Activated CD8-positive, alpha-beta memory T cell treated with anti-CD3 and anti-CD28 coated beads for 1 hour (primary cell): ENCODE measurements at regions not wholly inside any gene's neighbourhood (a gene's known extent, or its start where the extent isn't known, plus 50 kb on each side); places are given as distances from the start of the nearest gene placed in this dataset.

Experiments used
- DNase-seq, 2 donors: peaks; one replicate each; pipeline ENCODE4 v3.0.0-alpha.2; 2020; ENCODE audit warnings: low read depth in 1 of 2; ENCODE audit errors: extremely low read depth in 1 of 2

DNA sequence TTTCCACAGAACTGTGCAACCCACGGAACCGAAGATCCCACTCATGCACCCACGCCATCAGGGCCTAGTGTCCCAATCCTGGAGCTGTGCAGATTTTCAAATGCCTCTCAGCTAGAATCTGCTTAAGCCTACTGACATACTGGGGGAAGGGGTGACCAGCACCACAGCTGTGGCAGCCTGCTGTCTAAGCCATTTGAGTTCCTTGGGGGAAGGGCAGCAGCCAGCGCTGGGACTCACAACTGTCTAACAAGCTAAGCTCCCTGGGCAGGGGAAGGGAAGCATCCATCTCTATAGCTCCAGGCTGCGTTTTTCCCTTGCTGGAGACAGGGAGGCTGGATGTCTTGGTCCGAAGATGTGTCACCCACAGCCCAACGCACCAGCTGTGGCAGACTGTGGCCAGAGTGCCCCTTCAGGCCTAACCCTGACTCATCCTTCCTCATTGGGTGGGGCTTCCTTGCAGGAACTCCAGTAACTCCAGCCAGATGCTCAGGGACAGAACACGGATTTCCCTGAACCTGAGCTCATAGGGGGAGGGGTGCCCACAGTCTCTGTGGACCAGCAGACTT, 194.8 kb downstream of the CHRDL1 start:
- no peak for DNase-seq

DNA sequence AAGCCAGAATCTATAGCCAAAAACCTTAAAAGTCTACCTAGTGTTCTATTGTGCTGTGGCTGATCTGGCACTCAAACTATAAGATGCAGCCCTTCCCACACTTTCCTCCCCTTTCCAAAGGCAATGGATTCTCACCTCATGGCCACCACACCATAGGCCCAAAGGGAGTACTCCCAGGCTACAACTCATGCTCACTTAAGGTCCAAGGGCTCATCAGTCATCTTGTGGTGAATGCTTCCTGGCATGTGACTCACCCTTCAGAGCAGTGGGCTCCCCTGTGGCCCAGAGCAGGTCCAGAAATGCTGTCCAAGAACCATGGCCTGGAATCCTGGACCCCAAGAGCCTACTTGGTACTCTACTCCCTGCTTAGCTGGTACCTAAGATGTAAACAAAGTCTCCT, 181.0 kb downstream of the CHRDL1 start:
- no peak for DNase-seq
